ENCODE measurements at regions not wholly inside any gene's neighbourhood (a gene's known extent, or its start where the extent isn't known, plus 50 kb on each side); places are given as distances from the start of the nearest gene placed in this dataset.
"Not testable (repeated sequence)": the region's sequence is repeated elsewhere in the genome, so short reads cannot be mapped to it uniquely, and the experiment has no call there.

DNA sequence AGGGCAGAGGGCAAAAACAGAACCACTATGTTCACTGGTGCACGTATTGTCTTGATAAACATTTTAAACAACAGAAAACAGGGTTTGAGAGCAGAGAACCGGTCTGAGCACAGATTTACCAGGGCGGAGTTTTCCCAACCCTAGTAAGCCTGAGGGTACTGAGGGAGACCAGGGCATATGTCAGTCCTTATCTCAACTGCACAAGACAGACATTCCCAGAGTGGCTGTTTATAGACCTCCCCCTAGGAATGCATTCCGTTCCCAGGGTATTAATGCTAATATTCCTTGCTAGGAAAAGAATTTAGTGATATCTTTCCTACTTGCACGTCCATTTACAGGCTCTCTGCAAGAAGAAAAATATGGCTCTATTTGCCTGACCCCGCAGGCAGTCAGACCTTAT lies 99.7 kb upstream of the ANKRD50 start:
- H3K9me3 Mint-ChIP-seq: peaks cover 6 to 16% (median 13%) of the 10 kb centered on the region in 9 donors
- H3K4me3 Mint-ChIP-seq, DNase-seq, H3K27me3 Mint-ChIP-seq, POLR2A ChIA-PET, H3K4me1 Mint-ChIP-seq, H3K36me3 Mint-ChIP-seq, H3K27ac Mint-ChIP-seq, ATAC-seq: not testable (repeated sequence)

DNA sequence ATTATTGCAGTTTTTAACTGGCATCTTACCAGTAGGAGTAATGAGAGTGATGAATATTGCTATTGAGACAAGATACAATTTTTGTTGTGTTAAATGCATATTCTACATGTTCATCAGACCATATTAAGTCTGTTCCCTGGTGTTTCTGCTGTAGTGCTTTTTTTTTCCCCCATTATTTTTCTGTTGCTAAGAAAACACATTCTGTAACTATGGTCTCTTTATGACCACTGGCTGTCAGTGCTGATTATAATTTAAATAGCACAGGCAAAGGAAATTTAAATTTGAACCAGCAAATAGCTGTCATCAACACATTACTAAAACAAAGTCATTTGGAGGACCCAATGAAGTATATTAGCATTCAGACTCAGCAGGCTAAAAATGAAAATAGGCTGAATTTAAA lies 98.3 kb upstream of the ANKRD50 start:
- ATAC-seq: no peak
- no peak overlapping the region for H3K4me3 Mint-ChIP-seq
- peaks cover 6 to 17% (median 13%) of the 10 kb centered on the region in 9 donors for H3K9me3 Mint-ChIP-seq
- H3K4me1 Mint-ChIP-seq: no peaks in the 10 kb centered on the region
- POLR2A ChIA-PET: no interaction called here
- DNase-seq: no peak
- no peaks in the 10 kb centered on the region for H3K27me3 Mint-ChIP-seq
- H3K36me3 Mint-ChIP-seq: peaks cover 0 to 9% (median 0%) of the 10 kb centered on the region in 3 donors
- H3K27ac Mint-ChIP-seq: no peak overlapping the region

DNA sequence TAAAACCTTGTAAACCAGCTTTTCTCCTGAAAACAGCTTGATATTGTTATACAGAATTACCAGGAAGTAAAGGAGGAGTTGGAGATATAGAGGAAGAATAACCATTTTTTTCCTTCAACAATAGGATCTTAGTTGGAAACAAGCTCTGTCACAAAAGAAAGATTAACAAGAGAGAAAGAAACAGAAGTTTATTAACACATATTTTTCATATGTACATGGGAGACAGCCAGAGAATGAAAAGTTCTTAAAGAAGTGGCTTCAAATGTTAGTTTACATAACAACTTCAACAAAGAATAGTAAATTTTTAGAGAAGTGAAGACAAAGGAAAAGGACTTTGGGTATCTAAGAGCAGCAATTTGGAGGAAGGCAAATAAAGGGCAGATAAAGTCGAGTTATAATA lies 94.9 kb upstream of the ANKRD50 start:
- Mint-ChIP-seq H3K27me3 (peaks cover 0 to 3% (median 0%) of the 10 kb centered on the region in 5 donors), H3K9me3 (peaks cover 6 to 16% (median 9%) of the 10 kb centered on the region in 9 donors), H3K4me1 (no peaks in the 10 kb centered on the region), H3K4me3 (no peak overlapping the region), H3K27ac (no peak overlapping the region), H3K36me3 (peaks cover 0 to 9% (median 0%) of the 10 kb centered on the region in 3 donors)
- POLR2A ChIA-PET: no interaction called here
- DNase-seq (no peak), ATAC-seq (no peak)

DNA sequence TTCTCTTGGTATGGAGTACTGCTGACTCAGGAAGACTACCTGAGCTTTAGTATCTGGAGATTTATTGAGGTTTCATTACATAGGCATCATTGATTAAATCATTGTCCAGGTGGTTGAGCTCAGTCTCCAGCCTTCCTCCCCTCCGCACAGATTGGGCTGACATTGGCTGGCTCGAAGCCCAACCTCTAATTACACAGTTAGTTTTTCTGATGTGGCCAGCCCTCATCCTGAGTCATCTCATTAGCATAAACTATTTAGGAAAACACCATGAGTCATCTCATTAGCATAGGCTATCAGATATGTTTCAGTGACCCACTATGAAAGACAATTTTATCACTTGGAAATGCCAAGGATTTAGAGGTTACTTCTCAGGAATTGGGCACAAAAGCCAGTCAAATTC lies 93.9 kb upstream of the ANKRD50 start:
- Mint-ChIP-seq H3K4me1 (no peaks in the 10 kb centered on the region), H3K27me3 (peaks cover 0 to 3% (median 0%) of the 10 kb centered on the region in 5 donors), H3K9me3 (peaks cover under 1 to 7% (median 3%) of the 10 kb centered on the region in 9 donors), H3K36me3 (peaks cover 0 to 2% (median 0%) of the 10 kb centered on the region in 3 donors), H3K4me3 (no peak overlapping the region), H3K27ac (no peak overlapping the region)
- DNase-seq (no peak), ATAC-seq (no peak)
- POLR2A ChIA-PET: no interaction called here

DNA sequence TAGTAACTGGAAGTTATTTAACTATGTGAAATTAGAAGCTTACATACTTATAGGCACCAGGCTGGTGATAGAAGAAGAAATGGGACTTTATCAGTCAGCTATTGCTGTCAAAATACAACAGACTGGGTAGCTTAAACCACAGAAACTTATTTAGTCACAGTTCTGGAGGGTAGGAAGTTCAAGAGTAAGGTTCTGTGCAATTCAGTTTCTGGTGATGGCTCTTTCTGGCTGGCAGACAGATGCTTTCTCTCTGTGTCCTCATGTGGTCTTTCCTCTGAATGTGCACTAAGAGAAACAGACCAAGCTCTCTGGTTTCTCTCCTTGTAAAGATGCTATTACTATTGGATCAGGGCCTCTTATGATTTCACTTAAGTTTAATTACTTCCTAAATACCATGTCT lies 92.1 kb upstream of the ANKRD50 start:
- H3K4me1 Mint-ChIP-seq: no peaks in the 10 kb centered on the region
- ATAC-seq (no peak), DNase-seq (no peak)
- no peak overlapping the region for H3K27ac Mint-ChIP-seq
- no peaks in the 10 kb centered on the region for H3K36me3 Mint-ChIP-seq
- POLR2A ChIA-PET: no interaction called here
- peaks cover 0 to 11% (median 0%) of the 10 kb centered on the region in 9 donors for H3K9me3 Mint-ChIP-seq
- no peak overlapping the region for H3K4me3 Mint-ChIP-seq
- peaks cover 0 to 3% (median 0%) of the 10 kb centered on the region in 5 donors for H3K27me3 Mint-ChIP-seq

DNA sequence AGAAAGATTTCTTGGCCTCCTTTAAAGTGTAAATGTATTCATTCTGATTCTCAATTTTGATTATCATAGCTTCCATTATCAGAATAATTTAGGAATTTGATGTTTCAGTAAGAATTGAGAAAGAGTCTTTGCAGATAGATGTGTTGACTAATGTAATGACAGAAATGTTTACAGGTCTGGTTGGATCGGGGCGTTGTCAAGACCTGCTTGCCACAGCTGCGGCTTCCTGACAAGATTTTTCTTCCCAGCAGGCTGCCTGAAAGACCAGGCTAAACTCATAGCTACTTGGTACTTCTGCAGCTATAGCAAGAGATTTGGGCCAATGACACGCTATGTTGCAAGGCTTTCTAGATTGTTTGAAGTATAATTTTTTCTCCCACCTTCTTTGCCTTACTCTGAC lies 91.5 kb upstream of the ANKRD50 start:
- no peak overlapping the region for H3K27ac Mint-ChIP-seq
- DNase-seq: no peak
- no peaks in the 10 kb centered on the region for H3K4me1 Mint-ChIP-seq
- no peaks in the 10 kb centered on the region for H3K36me3 Mint-ChIP-seq
- H3K9me3 Mint-ChIP-seq: peaks cover 0 to 15% (median 0%) of the 10 kb centered on the region in 9 donors
- POLR2A ChIA-PET: no interaction called here
- H3K27me3 Mint-ChIP-seq: peaks cover 0 to 3% (median 2%) of the 10 kb centered on the region in 5 donors
- ATAC-seq: no peak
- no peak overlapping the region for H3K4me3 Mint-ChIP-seq

DNA sequence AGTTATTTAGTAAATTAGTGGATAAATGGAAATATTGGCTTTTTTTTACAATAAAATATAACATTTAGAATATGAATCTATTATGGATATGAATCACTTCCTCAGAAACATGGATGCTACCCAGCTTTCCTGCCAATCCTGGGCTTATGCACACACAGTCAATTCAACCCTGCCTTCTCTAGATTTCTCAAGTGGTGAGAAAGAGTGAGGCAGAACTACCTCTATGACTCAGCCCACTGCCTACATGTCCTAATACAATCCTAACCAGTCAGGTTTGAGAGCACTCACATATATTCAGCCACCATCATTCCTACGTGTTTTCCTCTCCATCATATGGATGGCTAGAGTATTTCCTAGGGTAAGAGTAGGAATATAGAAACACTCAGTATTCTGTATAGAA lies 91.1 kb upstream of the ANKRD50 start:
- Mint-ChIP-seq H3K4me3 (no peak overlapping the region), H3K9me3 (peaks cover 0 to 15% (median 0%) of the 10 kb centered on the region in 9 donors)
- DNase-seq: no peak

DNA sequence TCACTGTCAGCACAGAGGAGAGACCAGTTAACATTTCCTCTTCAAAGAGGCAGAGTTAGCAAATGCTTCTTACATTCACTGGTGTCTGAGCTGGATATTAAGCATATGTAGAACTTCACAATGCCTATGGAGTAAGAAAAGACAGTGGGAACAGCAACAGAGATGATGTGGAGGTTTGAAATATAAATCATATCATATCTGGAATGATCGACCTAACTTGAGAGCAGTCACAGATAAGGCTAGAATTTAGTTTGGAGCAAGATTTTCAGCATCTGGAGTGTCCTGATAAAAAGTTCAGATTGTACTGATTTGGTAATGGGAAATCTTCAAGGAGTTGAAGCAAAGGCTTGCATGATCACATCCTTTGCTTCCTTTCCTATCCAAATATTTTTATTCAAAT lies 90.5 kb upstream of the ANKRD50 start:
- ATAC-seq (no peak), DNase-seq (no peak)
- POLR2A ChIA-PET: no interaction called here
- Mint-ChIP-seq H3K27me3 (peaks cover 0 to 3% (median 2%) of the 10 kb centered on the region in 5 donors), H3K4me3 (no peak overlapping the region), H3K36me3 (no peaks in the 10 kb centered on the region), H3K4me1 (no peaks in the 10 kb centered on the region), H3K9me3 (peaks cover 0 to 15% (median 0%) of the 10 kb centered on the region in 9 donors), H3K27ac (no peak overlapping the region)

More for the DNA sequence above, 91.1 kb upstream of the ANKRD50 start:
- ATAC-seq: no peak
- Mint-ChIP-seq H3K4me1 (no peaks in the 10 kb centered on the region), H3K27me3 (peaks cover 0 to 3% (median 2%) of the 10 kb centered on the region in 5 donors), H3K36me3 (no peaks in the 10 kb centered on the region), H3K27ac (no peak overlapping the region)
- POLR2A ChIA-PET: no interaction called here

DNA sequence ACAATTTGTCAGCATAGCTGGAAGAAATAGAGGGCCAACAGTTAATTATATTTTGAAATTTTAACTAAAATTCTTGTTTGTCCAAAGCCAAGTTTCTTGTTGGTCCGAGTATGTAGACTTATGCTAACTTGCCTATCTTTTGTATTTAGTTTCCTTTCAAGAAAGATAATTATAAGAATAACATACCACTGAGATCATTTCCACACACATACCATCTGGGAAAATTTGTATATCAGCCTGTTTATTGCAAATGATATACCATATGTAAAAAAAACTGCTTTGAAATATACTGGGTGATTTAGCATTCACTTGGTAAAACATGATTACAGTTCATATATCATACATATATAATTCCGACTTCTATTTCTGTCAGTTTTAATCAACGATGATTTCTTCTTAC lies 84.7 kb upstream of the ANKRD50 start:
- ATAC-seq (no peak), DNase-seq (no peak)
- peaks cover 0 to 11% (median 0%) of the 10 kb centered on the region in 9 donors for H3K9me3 Mint-ChIP-seq
- no peak overlapping the region for H3K27ac Mint-ChIP-seq
- H3K4me1 Mint-ChIP-seq: no peaks in the 10 kb centered on the region
- H3K4me3 Mint-ChIP-seq: no peak overlapping the region
- POLR2A ChIA-PET: no interaction called here
- peaks cover 0 to 12% (median 4%) of the 10 kb centered on the region in 5 donors for H3K27me3 Mint-ChIP-seq
- H3K36me3 Mint-ChIP-seq: no peaks in the 10 kb centered on the region

DNA sequence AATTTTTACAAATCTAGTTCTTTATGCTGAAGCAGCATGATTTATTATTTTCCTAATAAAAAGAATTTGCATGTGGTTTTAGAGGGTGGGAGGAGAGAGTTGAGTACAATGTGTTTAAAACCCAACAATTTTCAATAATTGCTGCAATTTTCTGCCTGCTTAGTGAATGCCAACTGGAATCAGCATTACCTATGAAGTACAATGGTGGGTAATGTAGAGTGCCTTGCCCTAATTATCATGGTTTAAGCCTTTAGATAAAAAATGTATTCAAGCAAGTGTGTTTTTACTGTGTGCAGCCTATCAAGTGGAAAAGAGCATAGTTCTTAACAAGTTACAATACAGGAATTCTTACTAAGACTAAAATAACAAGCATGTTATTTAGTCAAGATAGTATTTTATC lies 77.9 kb upstream of the ANKRD50 start:
- POLR2A ChIA-PET: no interaction called here
- Mint-ChIP-seq H3K4me3 (no peak overlapping the region), H3K4me1 (no peaks in the 10 kb centered on the region), H3K9me3 (peaks cover 0 to 8% (median 0%) of the 10 kb centered on the region in 9 donors), H3K27me3 (peaks cover 0 to 9% (median 2%) of the 10 kb centered on the region in 5 donors), H3K36me3 (no peaks in the 10 kb centered on the region), H3K27ac (no peak overlapping the region)
- no peak for DNase-seq
- no peak for ATAC-seq

DNA sequence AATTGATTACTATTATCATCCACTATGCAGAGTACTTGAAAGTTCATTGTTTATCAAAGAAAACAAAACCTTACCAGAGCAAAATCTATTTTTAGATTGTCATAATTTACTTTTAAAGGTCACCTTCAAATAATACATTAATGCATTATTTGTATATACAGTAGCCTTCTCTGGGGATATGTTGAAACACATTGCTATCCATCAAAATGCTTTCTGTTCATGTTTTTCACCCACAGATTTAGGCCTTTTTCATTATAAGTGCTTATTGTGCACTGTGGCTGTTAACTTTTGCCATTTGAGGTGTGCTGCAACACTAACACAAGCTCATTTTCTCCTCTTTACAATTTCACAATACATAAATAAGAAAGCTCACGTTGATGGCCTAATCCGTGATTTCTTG lies 74.1 kb upstream of the ANKRD50 start:
- no peaks in the 10 kb centered on the region for H3K4me1 Mint-ChIP-seq
- H3K4me3 Mint-ChIP-seq: no peak overlapping the region

DNA sequence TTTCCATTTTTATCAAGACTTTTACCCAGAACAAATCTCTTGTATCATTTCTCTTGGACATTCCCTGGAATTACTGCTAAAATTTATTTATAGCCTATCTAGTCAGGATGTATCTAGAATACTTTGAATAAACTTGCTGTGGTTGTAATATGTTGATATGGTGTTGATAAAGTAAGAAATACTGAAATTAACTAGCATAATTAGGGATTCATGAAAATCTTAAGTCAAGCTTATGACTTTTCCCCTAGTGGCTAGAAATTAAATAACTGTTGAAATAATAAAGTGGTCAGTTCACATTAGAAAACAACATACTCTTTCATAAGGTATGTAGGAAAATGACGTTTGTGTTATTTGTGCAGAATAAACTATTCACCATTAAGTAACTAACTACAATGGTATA lies 73.1 kb upstream of the ANKRD50 start:
- no peak overlapping the region for H3K27ac Mint-ChIP-seq
- no peaks in the 10 kb centered on the region for H3K9me3 Mint-ChIP-seq
- ATAC-seq: no peak
- H3K4me3 Mint-ChIP-seq: no peak overlapping the region
- DNase-seq: no peak
- H3K27me3 Mint-ChIP-seq: no peaks in the 10 kb centered on the region
- POLR2A ChIA-PET: no interaction called here
- no peaks in the 10 kb centered on the region for H3K4me1 Mint-ChIP-seq
- H3K36me3 Mint-ChIP-seq: no peaks in the 10 kb centered on the region

More for the DNA sequence above, 74.1 kb upstream of the ANKRD50 start:
- Mint-ChIP-seq H3K9me3 (no peaks in the 10 kb centered on the region), H3K27me3 (no peaks in the 10 kb centered on the region), H3K36me3 (no peaks in the 10 kb centered on the region), H3K27ac (no peak overlapping the region)
- ATAC-seq: no peak
- no peak for DNase-seq
- POLR2A ChIA-PET: no interaction called here

DNA sequence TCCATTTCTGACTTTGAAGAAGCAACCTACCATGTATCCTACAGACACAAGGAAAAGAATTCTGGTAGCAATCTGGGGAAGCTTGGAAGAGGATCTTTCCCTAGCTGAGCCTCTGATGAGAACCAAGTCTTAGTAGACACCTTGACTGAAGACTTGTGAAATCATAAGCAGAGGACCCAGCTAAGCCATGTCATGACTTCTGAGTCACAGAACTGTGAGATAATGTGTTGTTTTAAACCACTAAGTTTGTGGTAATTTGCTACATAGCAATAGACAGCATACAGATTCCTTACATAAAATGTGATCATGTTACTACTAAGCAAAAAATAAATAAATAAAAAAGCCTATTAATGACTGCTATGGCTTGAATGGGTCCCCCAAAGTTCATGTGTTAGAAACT lies 71.3 kb upstream of the ANKRD50 start:
- Mint-ChIP-seq H3K27ac (no peak overlapping the region), H3K4me3 (no peak overlapping the region), H3K9me3 (no peaks in the 10 kb centered on the region), H3K36me3 (no peaks in the 10 kb centered on the region), H3K4me1 (no peaks in the 10 kb centered on the region), H3K27me3 (no peaks in the 10 kb centered on the region)
- DNase-seq (no peak), ATAC-seq (no peak)
- POLR2A ChIA-PET: no interaction called here

DNA sequence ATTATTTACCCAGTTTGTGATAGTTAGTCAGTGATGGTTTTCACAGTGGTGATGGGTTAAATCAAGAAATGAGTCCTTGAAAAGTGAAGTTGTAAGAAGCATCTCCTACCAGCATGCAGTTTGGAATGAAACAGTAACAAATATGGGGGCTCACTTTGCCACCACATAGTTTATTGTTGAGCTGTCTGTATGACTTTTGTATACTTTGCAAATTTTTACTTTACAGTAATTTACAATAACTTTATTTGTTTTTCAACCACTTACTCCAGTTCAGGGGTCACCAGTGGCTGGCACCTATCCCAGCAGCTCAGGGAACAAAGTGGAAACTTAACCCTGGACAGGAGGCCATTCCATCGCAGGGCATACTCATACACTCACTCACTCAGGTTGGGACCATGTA lies 64.5 kb upstream of the ANKRD50 start:
- POLR2A ChIA-PET: no interaction called here
- ATAC-seq (no peak), DNase-seq (no peak)
- Mint-ChIP-seq H3K27me3 (no peaks in the 10 kb centered on the region), H3K9me3 (peaks cover 0 to 5% (median 0%) of the 10 kb centered on the region in 9 donors), H3K36me3 (no peaks in the 10 kb centered on the region), H3K4me3 (no peak overlapping the region), H3K27ac (no peak overlapping the region), H3K4me1 (no peaks in the 10 kb centered on the region)
